ENCODE measurements at regions not wholly inside any gene's neighbourhood (a gene's known extent, or its start where the extent isn't known, plus 50 kb on each side); places are given as distances from the start of the nearest gene placed in this dataset.

DNA sequence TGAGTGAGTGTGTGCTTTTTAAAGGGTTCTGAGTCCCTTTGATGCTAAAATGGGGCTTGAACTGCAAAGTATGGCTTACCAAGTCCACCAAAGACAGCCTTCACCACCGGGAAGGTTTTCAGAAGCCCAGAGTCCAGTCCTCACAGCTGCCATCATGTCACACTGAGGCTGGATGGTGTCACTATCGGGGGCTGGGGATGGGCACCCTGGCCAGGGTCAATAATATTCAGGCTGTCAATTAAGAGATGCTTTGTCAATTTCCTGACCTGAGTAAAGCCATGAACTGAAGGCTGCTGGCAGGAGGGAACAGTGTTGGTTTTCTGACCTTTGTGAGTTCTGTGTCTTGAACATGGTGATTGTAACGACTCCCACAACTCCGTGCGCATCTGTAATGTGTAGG is 373.0 kb upstream of the B3GAT1 start:
- TF ChIP-seq FOXM1 (IDR thresholded peaks at IDR 0.05; ENCODE audit: low read depth), result no peak
- TF ChIP-seq FOXM1 (CRISPR knock-in tag; IDR thresholded peaks at IDR 0.05; ENCODE audit: low read depth), result no peak
- TF ChIP-seq KDM1A (IDR thresholded peaks at IDR 0.05), result no peak
- no peak for TF ChIP-seq ZNF274 (IDR thresholded peaks at IDR 0.05; ENCODE audit: borderline replicate concordance, low read depth, low read length)
- TF ChIP-seq LARP7 (IDR thresholded peaks at IDR 0.05), result no peak
- no peak for TF ChIP-seq KDM5B (IDR thresholded peaks at IDR 0.05; ENCODE audit: insufficient replicate concordance, low read depth, low read length)
- TF ChIP-seq POLR2A (conservative IDR thresholded peaks at IDR 0.05), result no peak
- TF ChIP-seq, protein P1, sequence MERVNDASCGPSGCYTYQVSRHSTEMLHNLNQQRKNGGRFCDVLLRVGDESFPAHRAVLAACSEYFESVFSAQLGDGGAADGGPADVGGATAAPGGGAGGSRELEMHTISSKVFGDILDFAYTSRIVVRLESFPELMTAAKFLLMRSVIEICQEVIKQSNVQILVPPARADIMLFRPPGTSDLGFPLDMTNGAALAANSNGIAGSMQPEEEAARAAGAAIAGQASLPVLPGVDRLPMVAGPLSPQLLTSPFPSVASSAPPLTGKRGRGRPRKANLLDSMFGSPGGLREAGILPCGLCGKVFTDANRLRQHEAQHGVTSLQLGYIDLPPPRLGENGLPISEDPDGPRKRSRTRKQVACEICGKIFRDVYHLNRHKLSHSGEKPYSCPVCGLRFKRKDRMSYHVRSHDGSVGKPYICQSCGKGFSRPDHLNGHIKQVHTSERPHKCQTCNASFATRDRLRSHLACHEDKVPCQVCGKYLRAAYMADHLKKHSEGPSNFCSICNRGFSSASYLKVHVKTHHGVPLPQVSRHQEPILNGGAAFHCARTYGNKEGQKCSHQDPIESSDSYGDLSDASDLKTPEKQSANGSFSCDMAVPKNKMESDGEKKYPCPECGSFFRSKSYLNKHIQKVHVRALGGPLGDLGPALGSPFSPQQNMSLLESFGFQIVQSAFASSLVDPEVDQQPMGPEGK (CRISPR knock-in tag; IDR thresholded peaks at IDR 0.05; ENCODE audit: borderline replicate concordance), result no peak
- TF ChIP-seq, protein P2, sequence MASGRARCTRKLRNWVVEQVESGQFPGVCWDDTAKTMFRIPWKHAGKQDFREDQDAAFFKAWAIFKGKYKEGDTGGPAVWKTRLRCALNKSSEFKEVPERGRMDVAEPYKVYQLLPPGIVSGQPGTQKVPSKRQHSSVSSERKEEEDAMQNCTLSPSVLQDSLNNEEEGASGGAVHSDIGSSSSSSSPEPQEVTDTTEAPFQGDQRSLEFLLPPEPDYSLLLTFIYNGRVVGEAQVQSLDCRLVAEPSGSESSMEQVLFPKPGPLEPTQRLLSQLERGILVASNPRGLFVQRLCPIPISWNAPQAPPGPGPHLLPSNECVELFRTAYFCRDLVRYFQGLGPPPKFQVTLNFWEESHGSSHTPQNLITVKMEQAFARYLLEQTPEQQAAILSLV (tag; IDR thresholded peaks at IDR 0.05), result no peak
